ENCODE measurements at regions not wholly inside any gene's neighbourhood (a gene's known extent, or its start where the extent isn't known, plus 50 kb on each side); places are given as distances from the start of the nearest gene placed in this dataset.

- TF ChIP-seq CTCF (IDR thresholded peaks at IDR 0.05): no peak
- TF ChIP-seq POLR2AphosphoS5 (IDR thresholded peaks at IDR 0.05; ENCODE audit: low read depth, low read length): no peak
- TF ChIP-seq GATA2 (CRISPR knock-in tag; IDR thresholded peaks at IDR 0.05): no peak
- TF ChIP-seq USF2 (IDR thresholded peaks at IDR 0.05; ENCODE audit: borderline replicate concordance, low read depth, low read length): no peak
- TF ChIP-seq RAD21 (IDR thresholded peaks at IDR 0.05; ENCODE audit: low read length): no peak
- TF ChIP-seq REST (IDR thresholded peaks at IDR 0.05; ENCODE audit: low read depth, low read length): no peak
- no peak for TF ChIP-seq TEAD4 (IDR thresholded peaks at IDR 0.05; ENCODE audit: borderline replicate concordance, insufficient read depth)
- no peak for TF ChIP-seq EZH2phosphoT487 (IDR thresholded peaks at IDR 0.05; ENCODE audit: borderline replicate concordance, low read depth)
- no peak for TF ChIP-seq RXRA (IDR thresholded peaks at IDR 0.05; ENCODE audit: borderline replicate concordance, low read depth)
- no peak for TF ChIP-seq ELF1 (IDR thresholded peaks at IDR 0.05)
- TF ChIP-seq YY1 (IDR thresholded peaks at IDR 0.05; ENCODE audit: low read depth): no peak
- TF ChIP-seq GABPA (IDR thresholded peaks at IDR 0.05; ENCODE audit: low read depth): no peak
Measured at GRCh38 chr2:185388226-185388625, 350.4 kb upstream of the FSIP2 start.
